Neural cell (in vitro differentiated cells): ENCODE measurements at regions not wholly inside any gene's neighbourhood (a gene's known extent, or its start where the extent isn't known, plus 50 kb on each side); places are given as distances from the start of the nearest gene placed in this dataset.

Experiments used
- POLR2AphosphoS5 ChIP-seq: IDR thresholded peaks from 2 replicates; pipeline ENCODE4 v1.6.1; 2012
- RAD21 ChIP-seq: fragments of 450-650 bp; conservative IDR thresholded peaks from 2 replicates; pipeline ENCODE4 v1.6.1; 2014; ENCODE audit warnings: antibody characterized with exemption, mild to moderate bottlenecking, moderate library complexity
- TAF1 ChIP-seq: IDR thresholded peaks from 2 replicates; pipeline ENCODE4 v1.6.1; 2012; ENCODE audit warnings: low read depth
- TF ChIP-seq, protein P1 (sequence below): fragments of 450-650 bp; IDR thresholded peaks from 2 replicates; pipeline ENCODE4 v1.5.1; 2014; ENCODE audit warnings: antibody characterized with exemption, mild to moderate bottlenecking, moderate library complexity; ENCODE audit not compliant: poor library complexity, severe bottlenecking
- TF ChIP-seq, protein P2 (sequence below): IDR thresholded peaks from 2 replicates; pipeline ENCODE4 v1.6.1; 2012; ENCODE audit warnings: borderline replicate concordance

- TF ChIP-seq, protein P1, sequence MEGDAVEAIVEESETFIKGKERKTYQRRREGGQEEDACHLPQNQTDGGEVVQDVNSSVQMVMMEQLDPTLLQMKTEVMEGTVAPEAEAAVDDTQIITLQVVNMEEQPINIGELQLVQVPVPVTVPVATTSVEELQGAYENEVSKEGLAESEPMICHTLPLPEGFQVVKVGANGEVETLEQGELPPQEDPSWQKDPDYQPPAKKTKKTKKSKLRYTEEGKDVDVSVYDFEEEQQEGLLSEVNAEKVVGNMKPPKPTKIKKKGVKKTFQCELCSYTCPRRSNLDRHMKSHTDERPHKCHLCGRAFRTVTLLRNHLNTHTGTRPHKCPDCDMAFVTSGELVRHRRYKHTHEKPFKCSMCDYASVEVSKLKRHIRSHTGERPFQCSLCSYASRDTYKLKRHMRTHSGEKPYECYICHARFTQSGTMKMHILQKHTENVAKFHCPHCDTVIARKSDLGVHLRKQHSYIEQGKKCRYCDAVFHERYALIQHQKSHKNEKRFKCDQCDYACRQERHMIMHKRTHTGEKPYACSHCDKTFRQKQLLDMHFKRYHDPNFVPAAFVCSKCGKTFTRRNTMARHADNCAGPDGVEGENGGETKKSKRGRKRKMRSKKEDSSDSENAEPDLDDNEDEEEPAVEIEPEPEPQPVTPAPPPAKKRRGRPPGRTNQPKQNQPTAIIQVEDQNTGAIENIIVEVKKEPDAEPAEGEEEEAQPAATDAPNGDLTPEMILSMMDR, result no peak
- TF ChIP-seq POLR2AphosphoS5 (no peak), TAF1 (no peak), RAD21 (no peak)
- TF ChIP-seq, protein P2, sequence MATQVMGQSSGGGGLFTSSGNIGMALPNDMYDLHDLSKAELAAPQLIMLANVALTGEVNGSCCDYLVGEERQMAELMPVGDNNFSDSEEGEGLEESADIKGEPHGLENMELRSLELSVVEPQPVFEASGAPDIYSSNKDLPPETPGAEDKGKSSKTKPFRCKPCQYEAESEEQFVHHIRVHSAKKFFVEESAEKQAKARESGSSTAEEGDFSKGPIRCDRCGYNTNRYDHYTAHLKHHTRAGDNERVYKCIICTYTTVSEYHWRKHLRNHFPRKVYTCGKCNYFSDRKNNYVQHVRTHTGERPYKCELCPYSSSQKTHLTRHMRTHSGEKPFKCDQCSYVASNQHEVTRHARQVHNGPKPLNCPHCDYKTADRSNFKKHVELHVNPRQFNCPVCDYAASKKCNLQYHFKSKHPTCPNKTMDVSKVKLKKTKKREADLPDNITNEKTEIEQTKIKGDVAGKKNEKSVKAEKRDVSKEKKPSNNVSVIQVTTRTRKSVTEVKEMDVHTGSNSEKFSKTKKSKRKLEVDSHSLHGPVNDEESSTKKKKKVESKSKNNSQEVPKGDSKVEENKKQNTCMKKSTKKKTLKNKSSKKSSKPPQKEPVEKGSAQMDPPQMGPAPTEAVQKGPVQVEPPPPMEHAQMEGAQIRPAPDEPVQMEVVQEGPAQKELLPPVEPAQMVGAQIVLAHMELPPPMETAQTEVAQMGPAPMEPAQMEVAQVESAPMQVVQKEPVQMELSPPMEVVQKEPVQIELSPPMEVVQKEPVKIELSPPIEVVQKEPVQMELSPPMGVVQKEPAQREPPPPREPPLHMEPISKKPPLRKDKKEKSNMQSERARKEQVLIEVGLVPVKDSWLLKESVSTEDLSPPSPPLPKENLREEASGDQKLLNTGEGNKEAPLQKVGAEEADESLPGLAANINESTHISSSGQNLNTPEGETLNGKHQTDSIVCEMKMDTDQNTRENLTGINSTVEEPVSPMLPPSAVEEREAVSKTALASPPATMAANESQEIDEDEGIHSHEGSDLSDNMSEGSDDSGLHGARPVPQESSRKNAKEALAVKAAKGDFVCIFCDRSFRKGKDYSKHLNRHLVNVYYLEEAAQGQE, result no peak
These were observed 329.0 kb upstream of the SEMA6D start for GRCh38 chr15:47388299-47388698.
